ENCODE measurements at regions not wholly inside any gene's neighbourhood (a gene's known extent, or its start where the extent isn't known, plus 50 kb on each side); places are given as distances from the start of the nearest gene placed in this dataset.

DNA sequence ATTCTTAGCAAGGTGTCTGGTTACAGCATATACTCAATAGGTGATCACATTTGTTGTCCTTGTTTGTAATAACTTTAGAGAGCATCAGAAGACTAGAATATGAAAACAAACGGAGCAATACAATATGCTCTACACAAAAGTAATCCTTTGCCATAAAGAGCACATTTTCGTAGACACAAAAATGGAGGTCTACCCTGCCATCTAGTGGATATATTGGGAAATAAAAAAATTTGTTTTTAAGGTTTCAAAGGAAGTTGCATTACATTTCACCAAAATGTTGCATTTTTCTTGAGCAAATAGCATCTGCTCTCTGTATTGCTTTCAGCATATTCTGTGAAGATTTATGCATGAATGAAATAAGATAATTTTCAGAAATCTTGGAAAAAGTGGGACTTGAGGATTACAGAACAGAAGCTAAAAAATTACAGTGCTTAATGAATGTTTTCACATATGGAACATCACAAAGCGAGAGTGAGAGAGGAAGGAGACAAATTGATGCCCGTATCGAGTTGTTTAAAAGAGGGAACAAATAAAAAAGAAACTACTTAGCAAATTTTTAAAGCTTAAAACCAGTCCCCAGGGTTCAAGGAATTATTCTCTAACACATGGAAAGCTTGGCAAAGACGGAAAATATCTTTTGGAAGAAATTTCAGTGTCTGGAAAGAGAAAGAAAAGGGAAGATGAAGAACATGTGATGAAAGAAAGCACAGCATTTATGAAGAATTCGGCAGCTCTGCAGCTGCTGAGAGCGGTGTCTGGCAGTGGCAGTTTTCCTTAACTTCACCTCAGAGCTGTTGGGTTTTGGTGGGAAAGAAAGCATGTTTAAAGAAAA is 390.1 kb downstream of the ANKRD50 start:
- TF ChIP-seq, protein P1, sequence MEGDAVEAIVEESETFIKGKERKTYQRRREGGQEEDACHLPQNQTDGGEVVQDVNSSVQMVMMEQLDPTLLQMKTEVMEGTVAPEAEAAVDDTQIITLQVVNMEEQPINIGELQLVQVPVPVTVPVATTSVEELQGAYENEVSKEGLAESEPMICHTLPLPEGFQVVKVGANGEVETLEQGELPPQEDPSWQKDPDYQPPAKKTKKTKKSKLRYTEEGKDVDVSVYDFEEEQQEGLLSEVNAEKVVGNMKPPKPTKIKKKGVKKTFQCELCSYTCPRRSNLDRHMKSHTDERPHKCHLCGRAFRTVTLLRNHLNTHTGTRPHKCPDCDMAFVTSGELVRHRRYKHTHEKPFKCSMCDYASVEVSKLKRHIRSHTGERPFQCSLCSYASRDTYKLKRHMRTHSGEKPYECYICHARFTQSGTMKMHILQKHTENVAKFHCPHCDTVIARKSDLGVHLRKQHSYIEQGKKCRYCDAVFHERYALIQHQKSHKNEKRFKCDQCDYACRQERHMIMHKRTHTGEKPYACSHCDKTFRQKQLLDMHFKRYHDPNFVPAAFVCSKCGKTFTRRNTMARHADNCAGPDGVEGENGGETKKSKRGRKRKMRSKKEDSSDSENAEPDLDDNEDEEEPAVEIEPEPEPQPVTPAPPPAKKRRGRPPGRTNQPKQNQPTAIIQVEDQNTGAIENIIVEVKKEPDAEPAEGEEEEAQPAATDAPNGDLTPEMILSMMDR (IDR thresholded peaks at IDR 0.05) = peak; percentile 79
- no peak for TF ChIP-seq ZFX (IDR thresholded peaks at IDR 0.05; ENCODE audit: borderline replicate concordance)
- H3K27ac ChIP-seq = no peak overlapping the region

DNA sequence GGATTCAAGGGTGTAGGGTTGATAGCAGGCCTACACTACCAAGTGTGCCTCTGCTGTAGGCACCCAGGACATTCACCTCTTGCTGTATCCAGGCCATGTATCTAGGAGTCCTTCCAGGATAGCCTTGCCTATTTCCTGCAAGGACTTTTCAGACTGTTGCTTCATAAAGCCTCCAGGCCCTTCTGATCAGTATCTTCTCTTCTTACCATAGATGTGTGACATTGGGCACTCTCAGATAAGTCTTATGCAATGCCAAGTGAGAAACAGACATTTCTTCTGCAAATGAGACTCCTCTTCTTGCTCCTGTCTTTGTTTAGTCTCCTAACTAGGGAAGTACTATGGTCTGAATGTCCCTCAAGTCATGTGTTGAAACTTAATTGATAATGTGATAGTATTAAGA is 386.8 kb downstream of the ANKRD50 start:
- no peak overlapping the region for H3K27ac ChIP-seq
- TF ChIP-seq ZFX (IDR thresholded peaks at IDR 0.05; ENCODE audit: borderline replicate concordance) = no peak
- TF ChIP-seq, protein P1 (IDR thresholded peaks at IDR 0.05) = no peak

DNA sequence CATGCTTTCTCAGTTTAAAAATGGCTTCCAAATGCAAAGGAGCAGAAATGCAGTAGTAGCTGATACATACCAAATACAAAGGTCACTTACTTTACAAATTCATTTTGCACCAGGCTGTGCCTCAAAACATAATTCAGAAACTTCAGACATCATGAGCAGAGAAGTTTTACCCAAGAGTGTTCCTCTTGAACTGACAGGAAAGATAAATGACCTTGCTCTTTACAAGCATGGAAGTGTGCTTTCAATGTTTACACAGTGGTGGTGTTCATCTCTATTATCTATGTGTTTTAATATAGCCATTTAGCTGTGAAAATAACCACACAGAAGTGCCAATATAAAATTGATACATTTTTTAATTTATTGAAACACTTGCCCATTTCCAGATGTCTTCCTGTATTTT is 383.4 kb downstream of the ANKRD50 start:
- H3K27ac ChIP-seq = no peak overlapping the region
- TF ChIP-seq, protein P1 (IDR thresholded peaks at IDR 0.05) = no peak
- no peak for TF ChIP-seq ZFX (IDR thresholded peaks at IDR 0.05; ENCODE audit: borderline replicate concordance)

DNA sequence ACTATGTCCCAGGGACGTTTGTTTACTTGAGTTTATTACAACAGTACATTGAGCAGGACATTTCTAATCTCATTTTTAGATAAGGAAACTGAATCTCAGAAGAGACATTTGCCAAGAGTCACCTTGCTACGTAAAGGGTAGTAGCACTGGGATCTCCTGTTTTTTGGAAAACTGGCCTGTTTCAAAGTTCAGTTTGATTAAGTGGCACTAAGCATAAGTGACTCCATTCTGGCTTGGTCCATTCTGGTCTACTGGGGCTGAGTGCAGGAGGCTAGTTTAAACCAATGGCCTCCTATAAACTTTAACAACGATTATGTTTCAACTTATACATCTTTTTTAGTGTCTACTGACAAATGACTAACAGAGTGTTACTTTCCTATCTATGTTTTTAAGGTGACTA is 382.5 kb downstream of the ANKRD50 start:
- no peak for TF ChIP-seq ZFX (IDR thresholded peaks at IDR 0.05; ENCODE audit: borderline replicate concordance)
- TF ChIP-seq, protein P1 (IDR thresholded peaks at IDR 0.05) = no peak
- H3K27ac ChIP-seq = no peak overlapping the region

DNA sequence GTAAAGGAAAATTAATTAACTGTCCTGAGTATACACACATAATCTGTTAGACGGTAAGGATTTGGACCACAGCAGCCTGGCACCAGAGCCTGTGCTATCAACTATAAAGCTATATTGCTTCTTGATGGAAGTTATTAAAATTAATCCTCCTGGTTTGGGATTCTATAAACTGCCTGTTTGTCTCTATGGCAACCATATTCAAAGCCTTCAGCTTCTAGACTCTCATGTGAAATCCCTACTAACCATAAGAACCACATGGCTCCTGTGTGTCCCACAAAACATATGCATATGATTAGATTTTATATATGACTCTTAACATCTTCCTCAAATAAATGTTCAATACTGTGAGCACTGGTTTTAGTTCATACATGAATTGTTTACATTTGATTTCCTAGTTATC is 380.8 kb downstream of the ANKRD50 start:
- TF ChIP-seq ZFX (IDR thresholded peaks at IDR 0.05; ENCODE audit: borderline replicate concordance) = no peak
- TF ChIP-seq, protein P1 (IDR thresholded peaks at IDR 0.05) = no peak
- no peak overlapping the region for H3K27ac ChIP-seq

DNA sequence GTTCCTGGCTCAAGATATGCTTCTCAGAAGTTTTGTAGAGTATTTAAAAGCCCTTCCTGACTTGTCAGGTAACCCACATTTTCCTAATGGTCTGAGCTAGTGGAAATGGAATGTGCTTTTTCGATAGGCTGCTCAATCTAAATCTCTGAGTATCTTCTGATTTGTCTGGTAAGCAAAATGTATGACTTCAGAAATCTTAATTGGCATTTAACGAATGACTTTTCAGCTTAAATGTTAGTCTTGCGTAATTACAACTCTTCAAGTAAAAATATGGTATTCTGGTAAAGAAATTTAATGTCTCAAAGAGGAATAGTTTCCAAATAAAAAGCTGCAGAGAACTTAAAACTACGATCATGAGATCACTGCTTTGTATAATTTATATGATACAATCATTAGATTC is 379.1 kb downstream of the ANKRD50 start:
- TF ChIP-seq, protein P1 (IDR thresholded peaks at IDR 0.05) = no peak
- TF ChIP-seq ZFX (IDR thresholded peaks at IDR 0.05; ENCODE audit: borderline replicate concordance) = no peak
- no peak overlapping the region for H3K27ac ChIP-seq

DNA sequence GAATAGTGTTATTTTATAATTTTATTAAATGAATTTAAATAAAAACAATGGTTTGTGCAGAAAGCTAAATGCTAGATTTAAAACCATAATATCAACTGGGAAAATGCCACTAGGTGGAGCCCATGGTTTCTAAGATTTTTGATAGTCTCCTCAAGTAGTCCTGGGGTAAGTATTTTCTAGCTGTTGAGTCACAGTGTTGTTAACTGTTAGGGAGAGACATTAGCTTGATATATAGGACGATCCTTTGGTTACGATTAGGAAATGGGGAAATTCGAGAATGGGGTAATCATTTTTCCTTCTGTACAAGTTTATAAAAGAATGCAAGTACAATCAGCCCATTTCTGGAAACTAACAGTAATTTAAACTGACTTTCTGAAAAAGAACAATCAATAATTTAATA is 378.4 kb downstream of the ANKRD50 start:
- TF ChIP-seq, protein P1 (IDR thresholded peaks at IDR 0.05) = peak; percentile 78
- no peak for TF ChIP-seq ZFX (IDR thresholded peaks at IDR 0.05; ENCODE audit: borderline replicate concordance)
- no peak overlapping the region for H3K27ac ChIP-seq

Data from 22Rv1 (cell line).